ENCODE measurements at regions not wholly inside any gene's neighbourhood (a gene's known extent, or its start where the extent isn't known, plus 50 kb on each side); places are given as distances from the start of the nearest gene placed in this dataset.

- TF ChIP-seq, protein P1, sequence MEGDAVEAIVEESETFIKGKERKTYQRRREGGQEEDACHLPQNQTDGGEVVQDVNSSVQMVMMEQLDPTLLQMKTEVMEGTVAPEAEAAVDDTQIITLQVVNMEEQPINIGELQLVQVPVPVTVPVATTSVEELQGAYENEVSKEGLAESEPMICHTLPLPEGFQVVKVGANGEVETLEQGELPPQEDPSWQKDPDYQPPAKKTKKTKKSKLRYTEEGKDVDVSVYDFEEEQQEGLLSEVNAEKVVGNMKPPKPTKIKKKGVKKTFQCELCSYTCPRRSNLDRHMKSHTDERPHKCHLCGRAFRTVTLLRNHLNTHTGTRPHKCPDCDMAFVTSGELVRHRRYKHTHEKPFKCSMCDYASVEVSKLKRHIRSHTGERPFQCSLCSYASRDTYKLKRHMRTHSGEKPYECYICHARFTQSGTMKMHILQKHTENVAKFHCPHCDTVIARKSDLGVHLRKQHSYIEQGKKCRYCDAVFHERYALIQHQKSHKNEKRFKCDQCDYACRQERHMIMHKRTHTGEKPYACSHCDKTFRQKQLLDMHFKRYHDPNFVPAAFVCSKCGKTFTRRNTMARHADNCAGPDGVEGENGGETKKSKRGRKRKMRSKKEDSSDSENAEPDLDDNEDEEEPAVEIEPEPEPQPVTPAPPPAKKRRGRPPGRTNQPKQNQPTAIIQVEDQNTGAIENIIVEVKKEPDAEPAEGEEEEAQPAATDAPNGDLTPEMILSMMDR (IDR thresholded peaks at IDR 0.05; ENCODE audit: insufficient read depth, low read depth, low read length), result no peak
- no peak for TF ChIP-seq EZH2 (IDR thresholded peaks at IDR 0.05; ENCODE audit: insufficient read depth, low read length)
These were observed 237.0 kb upstream of the TSHZ3 start for GRCh38 chr19:31586282-31586681.

Data from astrocyte (in vitro differentiated cells and primary cell).